ENCODE measurements at regions not wholly inside any gene's neighbourhood (a gene's known extent, or its start where the extent isn't known, plus 50 kb on each side); places are given as distances from the start of the nearest gene placed in this dataset.

DNA sequence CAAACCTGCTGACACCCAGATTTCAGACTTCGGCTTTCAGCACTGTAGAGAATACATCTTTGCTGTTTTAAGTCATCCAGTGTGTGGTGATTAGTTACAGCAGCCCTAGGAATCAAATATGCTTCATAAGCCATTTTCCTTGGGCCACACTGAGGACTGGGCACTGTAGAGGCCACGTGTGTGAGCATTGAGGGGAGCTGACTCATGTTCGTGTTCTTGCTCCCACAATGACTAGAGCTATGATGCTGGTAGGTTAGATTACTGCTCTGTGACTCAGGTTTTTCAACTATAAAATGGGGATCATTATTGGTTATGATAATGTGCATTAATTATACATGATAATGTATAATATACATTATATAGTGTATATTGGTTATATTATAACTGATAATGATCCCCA lies 96.5 kb upstream of the PALM2AKAP2 start:
- DNase-seq, result no peak

DNA sequence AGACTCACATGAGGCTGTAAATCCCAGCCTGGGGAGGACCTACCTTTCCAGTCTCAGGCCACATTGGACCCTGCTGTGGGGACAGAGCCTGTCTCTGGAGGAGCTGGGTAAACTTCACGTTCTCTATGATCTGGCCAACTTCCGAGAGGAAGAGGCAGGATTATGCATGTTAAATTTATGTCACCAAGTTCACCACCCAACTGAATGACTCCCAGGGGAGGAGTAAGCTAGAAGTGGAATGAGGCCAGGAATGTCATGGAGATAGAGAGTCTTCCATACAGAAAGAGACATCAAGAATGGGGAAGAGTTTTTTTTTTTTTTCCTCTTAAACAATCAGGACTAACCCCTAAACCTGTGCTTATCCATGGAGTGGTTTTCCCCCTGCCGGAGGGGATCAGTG lies 90.3 kb upstream of the PALM2AKAP2 start:
- DNase-seq, result no peak

DNA sequence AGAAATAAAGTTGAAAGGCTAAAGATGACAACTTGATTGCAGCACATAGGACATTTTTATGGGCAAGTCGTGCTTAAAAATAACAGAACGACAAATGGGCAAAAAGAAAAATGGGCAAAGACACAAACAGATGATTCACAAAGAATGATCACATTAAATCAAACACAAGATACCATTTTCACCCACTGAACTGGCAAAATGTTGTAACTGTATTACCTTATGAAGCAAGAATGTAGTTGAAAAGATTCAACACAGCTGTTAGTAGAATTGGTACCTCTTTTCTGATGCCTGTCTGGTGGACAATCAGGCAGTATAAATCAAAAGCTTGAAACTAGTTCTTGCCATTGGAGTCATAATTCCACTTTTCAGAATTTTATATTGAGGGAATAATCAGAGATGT lies 81.0 kb upstream of the PALM2AKAP2 start:
- no peak for DNase-seq

DNA sequence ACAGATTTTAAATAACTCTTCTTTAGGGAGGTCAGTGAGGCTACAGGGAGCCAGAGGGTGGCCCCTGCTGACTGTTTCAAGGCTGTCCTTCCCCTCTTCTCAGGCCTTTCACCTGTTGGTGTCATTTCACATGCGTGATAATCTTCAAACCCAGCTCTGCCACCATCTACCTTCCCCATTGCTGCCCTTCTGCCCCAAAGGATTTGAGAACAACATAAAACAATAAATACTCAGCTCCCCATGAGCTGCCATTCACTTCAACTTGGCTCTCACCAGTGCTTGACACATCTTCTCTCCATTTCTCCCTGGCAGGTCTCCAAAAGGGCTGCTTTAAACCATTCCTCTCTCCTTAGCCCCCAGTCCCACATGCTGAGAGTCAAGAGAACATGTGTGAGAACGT lies 75.5 kb upstream of the PALM2AKAP2 start:
- DNase-seq, result no peak

DNA sequence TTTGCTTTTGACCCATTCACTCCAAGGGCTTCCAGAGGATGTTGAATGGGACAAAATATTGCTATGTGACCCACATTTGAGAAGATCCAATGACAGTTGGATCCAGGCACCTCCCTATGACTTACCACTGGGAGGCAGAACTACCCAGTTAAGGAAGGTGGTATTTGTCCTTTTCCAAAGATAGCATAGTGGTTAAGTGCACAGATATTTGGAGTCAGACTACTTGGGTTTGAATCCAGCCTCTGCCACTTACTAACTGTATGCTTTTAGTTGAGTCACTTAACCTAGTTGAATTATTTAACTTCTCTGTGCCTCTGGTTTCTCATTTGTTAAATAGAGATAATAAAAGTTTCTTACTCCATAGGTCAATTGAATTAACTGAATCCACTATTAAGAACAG lies 74.5 kb upstream of the PALM2AKAP2 start:
- DNase-seq, result no peak

DNA sequence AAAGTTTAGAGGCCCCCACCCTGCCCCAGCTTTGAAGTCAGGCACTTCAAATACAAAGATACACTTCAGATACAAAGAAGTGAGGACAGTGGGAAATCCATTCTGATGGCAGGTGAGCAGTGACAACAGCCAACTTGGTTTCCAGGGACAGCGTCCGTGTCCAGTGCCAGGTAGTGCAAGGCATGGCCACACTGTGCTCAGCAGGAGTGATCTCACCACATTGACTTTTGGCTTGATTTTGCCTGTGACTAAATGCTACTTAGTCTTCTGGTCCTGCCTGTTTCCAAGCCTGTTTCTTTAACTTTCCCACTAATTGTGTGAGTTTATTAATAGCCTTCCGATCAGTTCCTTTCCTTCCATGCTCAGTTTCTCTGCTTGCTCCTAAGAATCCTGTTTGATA lies 72.6 kb upstream of the PALM2AKAP2 start:
- no peak for DNase-seq

DNA sequence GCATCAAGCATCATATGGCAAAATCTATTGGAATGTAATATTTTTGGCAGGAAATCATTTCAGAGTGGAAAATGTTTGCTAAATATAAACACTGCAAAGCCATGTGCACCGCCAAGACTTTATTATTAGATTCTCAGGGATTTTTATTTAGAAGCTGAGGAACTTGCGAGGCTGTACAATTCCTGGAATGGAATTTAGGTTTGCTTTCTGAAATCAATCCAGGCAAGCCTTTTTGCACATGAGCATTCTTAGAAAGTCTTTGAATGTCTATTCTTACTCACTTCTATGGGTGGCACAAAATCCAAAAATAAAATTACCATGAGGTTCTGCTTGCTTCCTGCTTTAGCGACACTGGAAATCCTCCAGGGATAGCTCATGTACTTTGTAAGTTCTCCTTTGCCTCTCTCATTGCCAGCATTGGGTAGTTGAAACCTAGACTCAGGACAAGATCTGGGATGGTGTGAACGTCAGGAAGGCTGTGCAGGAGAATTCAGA lies 71.5 kb upstream of the PALM2AKAP2 start:
- no peak for DNase-seq

DNA sequence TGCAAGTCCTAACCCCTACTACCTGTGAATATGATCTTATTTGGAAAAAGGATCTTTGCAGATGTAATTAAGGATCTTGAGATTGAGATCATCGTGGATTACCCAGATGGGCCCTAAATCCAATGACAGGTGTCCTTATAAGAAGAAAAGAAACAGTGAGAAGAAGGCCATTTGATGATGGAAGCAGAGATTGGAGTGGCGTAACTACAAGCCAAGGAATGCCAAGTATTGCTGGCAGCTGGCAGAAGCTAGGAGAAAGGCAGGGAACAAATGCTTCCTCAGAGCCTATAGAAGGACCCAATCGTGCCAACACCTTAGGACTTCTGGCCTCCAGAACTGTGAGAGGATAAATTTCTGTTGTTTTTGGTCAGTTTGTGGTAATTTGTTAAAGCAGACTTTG lies 70.1 kb upstream of the PALM2AKAP2 start:
- DNase-seq, result no peak

DNA sequence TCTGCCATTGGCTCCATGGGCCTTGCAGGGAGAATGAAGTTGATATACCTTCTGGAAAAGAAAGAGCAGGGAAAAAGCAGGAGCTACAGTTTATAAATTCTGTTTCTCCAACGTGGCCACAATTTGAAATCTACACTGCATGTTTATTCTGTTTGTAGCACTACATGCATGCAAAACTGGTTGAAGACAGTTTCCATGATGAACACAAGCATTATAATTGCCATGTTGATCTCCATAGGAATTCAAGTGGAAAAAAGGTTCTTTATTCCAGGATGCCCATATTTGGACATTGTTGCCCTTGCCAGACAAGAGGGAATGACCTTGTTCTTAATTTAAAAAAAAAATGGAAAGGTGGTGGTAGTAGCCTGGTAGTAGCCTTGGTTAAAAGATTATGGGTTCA lies 69.2 kb upstream of the PALM2AKAP2 start:
- DNase-seq, result no peak

DNA sequence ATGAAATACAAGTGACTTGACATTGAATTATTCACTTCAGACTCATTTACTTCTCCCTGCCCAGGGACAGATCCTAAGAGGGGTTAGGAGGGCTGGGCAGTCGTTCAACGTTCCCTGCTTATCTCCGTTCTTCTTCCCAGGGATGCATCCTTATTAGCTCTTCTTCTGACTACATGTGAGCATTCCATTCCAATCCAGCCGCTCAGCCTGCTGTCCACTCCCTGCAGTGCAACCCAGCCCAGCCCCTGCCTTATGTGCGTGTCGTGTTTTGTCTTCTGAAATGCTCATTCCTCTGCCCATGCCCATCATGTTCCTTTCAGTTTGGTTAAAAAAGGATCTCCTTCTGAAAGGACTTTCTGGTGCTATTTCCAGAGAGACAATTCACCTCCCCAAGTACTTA lies 64.7 kb upstream of the PALM2AKAP2 start:
- no peak for DNase-seq

DNA sequence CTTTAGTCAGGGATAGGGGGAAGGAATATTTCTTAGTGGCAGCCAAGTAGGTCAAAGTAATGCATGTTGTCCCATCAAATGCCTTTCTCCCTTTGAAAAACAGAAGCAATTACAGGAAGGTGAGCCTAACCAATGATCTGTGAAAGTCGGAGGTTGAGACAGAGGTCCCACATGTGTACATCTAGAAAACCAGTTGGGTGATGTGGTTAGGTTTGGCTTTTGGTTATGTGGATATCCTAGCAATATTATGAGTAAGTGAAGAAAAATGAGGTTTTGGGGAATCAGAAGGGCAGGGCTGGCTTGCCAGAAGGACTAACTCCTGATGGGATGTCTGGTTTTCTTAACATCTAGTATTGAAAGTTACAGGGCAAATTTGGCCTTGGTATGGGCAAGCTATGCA lies 63.4 kb upstream of the PALM2AKAP2 start:
- no peak for DNase-seq

DNA sequence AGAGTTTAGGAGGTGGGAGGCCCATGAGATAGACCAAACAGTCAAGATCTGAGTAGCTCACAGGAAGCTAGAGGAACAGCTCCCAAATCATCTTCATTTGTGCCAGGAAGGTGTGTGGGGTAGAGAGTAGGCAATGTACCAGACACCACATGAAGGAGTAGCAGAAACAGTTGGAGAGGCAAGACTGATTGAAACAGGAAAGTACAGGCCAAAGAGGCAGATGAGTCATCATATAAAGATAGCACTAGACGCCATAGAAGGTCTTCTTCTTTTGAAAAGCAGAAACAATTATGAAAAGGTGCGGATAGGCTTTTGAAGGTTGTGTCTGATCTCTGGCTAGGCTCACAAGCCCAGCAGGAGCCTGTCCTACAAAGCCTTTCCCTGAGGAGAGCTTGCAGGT lies 62.7 kb upstream of the PALM2AKAP2 start:
- no peak for DNase-seq

DNA sequence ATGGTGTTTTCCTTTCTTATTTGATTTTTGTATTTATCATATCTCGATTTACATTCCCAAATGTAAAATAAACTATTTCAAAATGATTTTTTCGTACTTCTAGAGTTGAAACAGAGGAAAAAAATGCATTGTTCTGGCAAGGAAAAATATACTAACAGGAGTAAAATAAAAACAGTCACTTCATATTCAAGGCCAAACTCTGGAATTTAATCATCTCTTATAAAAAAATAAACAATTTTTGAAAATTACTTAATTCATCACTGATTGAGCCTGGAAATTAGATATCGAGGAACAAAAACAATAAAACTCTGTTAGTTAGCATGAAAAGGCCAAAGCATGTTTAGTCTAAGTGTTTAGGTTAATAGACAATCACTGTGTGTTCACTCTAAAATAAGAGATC lies 61.1 kb upstream of the PALM2AKAP2 start:
- no peak for DNase-seq

DNA sequence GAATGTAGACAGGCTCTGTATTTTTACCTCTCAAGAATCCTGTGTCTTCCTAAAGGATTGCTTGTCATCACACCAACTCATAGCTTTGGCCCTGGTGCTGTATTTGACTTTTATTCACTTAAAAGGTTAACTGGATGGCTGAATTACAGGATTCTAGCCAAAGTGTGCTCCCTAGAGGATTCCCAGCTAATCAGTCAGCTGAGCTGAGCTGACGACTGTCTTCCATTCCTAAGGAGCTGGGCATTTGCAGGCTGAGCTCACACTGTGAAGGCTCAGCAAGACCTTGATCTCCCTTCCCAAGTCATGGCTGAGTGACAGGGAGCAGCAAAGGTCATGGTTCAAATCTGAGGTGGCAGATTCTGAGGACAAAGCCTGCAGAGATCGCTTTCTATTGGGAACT lies 59.0 kb upstream of the PALM2AKAP2 start:
- no peak for DNase-seq

DNA sequence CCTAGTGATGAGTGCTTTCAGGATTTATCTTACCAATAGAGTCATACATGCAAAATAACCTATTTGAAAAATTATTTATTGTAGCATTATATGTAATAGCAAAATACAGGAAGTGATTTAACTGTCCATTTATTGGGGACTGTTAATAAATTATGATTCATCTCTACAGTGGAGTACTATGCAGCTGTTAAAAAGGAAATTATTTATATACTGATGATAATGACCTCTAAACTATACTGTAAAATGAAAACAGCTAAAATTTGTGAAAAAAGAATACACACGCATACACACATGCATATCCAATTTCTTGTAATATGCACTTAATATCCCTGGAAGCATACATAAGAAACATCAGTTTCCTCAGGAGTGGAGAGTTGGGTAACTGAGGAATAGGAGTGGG lies 58.0 kb upstream of the PALM2AKAP2 start:
- no peak for DNase-seq

DNA sequence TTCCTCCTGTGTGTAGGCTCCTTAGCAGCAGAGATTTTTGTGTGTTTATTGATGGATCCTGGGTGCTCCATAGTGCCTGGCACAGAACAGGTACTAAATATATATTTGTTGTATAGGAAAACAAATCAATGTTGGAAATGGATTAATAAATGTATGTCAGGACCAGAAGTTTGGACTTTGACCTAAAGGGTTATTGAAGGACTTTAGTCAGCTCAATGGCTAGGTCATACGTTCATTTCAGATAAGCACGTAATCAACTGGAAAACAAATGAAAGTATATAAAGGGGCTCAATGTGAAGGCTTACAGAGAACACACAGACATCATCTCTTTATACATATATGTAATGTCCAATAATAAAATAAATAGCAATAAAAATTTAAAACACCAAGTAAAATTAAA lies 56.2 kb upstream of the PALM2AKAP2 start:
- no peak for DNase-seq

DNA sequence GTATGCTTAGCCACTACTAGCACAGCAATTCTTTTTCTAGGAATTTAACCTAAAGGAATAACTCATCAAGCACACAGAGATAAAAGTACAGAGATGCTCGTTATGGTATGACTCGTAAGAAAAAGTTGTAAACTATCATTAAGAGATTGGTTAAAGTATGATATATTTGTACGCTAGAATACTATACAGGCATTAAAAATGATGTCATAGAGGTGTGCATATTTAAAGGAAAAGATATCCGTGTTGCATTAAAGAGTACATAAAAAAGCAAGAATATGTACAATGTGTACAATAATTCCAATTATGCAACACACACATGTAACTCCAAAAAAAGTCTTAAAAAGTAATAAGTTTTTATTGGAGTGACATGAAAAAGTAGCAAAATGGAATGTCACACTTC lies 54.5 kb upstream of the PALM2AKAP2 start:
- no peak for DNase-seq

DNA sequence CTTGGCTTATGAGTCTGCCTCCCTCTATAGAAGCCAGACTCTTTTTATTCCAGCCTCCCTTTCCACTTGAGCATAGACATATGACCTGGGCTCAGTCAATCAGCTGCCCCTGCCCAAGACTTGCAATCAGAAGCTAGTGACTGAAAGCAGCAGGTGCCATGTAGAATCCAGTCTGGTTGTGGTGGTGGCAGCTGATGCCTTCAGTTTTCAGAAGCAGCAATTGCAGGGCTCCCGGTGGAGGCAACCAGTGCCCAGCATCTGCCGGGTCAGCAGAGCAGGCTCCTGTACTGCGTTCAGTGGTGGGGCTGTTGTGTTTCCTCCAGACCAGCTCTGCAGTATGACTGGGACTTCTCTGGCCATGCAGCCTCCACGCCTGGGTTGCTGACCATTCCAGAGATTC lies 53.9 kb upstream of the PALM2AKAP2 start:
- DNase-seq, result no peak

DNA sequence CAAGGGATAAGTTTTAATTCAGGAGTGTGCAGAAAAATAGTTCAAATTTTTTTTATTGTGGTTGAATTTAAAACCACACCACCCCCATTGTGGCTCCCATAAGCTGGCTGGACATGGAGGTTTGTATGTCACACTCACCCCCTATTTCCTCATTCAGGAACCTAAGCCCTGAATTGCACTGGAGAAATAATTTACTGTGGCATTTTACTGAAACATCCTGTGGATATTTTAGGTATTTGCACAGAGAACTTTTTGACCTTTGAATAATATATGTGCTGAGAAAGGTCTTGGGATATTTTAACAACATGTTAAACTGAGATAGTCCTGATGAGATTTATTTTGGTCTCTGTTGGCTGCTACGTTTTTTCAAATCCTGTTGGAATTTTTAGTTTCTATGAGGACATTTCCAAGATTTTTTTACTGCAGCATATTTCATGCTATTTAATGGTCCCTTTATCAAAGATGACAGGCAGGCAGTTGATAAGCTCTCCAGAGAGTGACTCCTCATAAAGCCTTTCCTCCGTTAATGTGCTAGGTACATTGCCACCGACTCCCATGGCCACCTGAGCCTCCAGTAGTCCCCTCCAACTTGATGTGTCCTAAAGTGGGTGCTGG lies 51.2 kb upstream of the PALM2AKAP2 start:
- DNase-seq, result no peak

DNA sequence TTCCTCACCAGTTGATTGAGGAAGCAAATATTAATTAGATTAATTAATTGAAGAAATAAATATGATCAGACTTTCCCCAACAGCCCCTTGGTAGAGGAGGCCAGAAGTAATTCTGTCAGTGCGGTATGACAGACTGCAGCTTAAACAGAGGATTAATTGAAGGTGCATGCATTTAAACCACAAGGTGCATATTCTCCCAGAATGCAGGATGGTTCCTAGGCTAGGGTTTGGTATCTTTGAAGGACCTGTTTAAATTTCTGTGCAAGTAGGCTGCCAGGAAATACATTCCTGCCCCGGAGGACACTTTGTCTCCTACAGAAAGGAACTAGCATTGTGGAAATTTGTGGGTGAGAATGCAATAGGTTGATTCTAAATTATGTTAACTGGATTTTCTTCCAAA lies 50.5 kb upstream of the PALM2AKAP2 start:
- no peak for DNase-seq

Data from NCI-H187 (cell line).